Brain pericyte (primary cell): ENCODE measurements at regions not wholly inside any gene's neighbourhood (a gene's known extent, or its start where the extent isn't known, plus 50 kb on each side); places are given as distances from the start of the nearest gene placed in this dataset.

Source experiments
- DNase-seq: peaks from one replicate; pipeline ENCODE4 v3.0.0-alpha.2; 2012; ENCODE audit warnings: low read depth, low spot score

DNA sequence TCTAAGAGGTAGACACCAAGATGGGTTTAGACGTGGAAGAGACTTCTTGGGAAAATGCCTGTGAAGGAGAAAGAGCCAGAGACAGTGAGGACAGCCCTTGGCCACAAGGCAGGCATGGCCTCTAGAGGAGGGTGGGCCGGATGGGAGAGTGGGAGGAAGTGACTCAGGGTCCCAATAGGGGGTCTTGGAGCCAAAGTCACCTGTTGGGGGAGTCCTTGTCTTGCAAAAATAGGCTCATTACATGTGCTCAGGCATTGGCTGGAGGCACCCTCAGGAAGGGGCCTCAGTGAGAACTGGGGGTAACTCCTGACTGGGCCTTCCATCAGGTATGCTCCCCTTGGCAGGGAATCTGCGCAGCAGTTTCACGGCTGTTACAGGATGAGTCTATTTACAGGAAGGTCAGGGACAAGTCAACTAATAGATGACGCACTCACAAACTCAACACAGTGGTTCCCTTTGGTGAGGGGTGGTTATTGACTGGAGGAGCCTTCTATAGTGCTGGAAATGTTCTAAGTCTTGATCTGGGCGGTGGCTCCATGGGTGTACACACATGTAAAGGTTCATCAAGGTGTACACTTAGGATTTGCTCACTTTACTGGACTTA, 259.6 kb downstream of the XXYLT1 start:
- no peak for DNase-seq

- no peak for DNase-seq
Measured at GRCh38 chr3:195012100-195012499, 258.9 kb downstream of the XXYLT1 start.

GRCh38 chr3:195012571-195012970, 258.4 kb downstream of the XXYLT1 start:
- no peak for DNase-seq

DNA sequence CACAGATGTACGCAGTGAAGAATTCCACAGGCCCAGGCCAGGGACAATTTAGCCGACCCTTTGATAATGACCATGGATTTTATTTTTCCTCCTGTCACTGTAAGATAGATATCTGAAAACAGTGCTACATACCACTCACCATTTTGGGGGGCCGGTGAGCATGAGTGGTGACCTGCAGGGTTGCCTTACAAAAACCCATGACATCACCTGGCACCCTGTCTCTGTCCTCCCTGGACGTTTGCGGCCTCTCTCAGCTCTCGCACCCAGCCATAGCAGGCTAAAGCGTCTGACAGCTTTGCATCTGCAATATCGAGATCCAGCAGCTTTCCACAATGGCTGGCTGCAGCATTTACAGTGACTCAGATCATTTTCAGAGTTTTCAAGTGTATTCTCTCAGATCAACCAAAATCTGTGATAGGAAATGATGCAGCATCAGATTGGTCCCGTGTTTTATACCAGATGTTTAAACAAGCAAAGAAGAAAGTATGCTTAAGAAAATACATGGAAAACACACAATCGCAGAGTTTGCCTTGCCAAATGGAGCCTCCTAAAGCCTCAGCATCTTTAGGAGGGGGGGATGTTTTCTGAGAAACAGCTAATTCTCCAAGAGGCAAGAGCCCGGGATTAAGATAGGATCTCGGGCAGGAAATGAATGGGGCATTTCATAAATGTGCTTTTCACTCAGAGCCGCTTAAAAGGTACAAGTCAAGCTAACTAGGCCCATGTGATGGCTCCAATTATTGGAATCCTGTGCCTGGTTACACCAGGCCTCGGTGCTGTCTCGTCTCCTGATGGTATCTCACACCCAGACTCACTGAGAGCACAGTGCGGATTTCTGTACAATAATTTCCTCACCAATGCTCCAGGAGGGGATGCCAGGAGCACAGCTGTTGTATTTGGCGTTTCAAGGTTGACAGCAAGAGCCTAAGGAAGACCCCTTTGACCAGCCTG, 257.3 kb downstream of the XXYLT1 start:
- DNase-seq: no peak

- DNase-seq: no peak
Measured at GRCh38 chr3:195015021-195015420, 255.9 kb downstream of the XXYLT1 start.

- DNase-seq: no peak
Measured at GRCh38 chr3:195017151-195017550, 253.8 kb downstream of the XXYLT1 start.
